Activated effector memory CD4-positive, alpha-beta T cell treated with Interleukin-2 at 50 U/mL for 16 hours (primary cell): ENCODE measurements at regions not wholly inside any gene's neighbourhood (a gene's known extent, or its start where the extent isn't known, plus 50 kb on each side); places are given as distances from the start of the nearest gene placed in this dataset.
"Not testable (repeated sequence)": the region's sequence is repeated elsewhere in the genome, so short reads cannot be mapped to it uniquely, and the experiment has no call there.

Experiments used
- DNase-seq: peaks from one replicate; pipeline ENCODE4 v3.0.0-alpha.2; 2020

DNA sequence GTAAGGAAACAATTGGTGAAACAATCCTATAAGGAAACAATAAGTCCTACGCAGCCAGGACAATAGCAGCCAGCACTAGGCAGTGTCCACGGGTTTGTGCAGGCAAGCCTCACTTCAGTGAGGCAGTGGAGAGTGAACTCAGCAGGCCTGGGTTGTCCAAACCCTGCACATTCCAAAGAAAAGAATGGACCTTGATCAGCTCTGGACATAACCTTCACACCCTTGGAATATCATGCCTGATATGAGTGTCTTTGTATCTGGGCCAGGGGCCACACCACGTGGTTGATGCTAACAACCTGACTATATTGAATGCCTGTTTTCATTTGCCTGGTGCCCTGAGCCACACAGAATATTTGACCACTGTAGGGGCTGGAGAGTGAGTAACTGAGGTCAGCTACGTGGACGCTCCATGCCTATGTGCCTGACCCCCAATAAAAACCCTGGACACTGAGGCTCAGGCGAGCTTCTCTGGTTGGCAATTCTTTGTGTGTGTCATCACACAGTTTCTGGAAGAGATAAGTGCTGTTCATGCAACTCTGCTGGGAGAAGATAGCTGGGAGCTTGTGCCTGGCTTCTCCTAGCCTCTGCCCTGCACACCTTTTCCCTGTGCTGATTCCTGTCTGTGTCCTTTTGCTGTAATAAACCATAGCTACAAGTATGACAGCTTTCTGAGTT is 81.4 kb upstream of the NCOR2 start:
- no peak for DNase-seq

DNA sequence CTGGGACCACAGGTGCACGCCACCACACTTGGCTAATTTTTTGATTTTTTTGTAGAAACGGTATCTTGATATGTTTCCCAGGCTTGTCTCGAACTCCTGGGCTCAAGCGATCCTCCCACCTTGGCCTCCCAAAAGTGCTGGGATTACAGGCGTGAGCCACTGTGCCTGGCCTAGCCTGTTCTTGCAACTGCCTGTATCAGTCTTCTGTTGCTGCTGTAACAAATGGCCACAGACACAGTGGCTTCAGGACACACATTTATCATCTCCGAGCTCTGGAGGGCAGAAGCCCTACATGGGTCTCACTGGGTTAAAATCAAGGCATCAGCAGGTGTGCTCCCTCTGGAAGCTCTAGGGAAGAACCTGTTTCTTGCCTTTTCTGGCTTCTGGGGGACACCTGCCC is 79.9 kb upstream of the NCOR2 start:
- DNase-seq, result no peak

DNA sequence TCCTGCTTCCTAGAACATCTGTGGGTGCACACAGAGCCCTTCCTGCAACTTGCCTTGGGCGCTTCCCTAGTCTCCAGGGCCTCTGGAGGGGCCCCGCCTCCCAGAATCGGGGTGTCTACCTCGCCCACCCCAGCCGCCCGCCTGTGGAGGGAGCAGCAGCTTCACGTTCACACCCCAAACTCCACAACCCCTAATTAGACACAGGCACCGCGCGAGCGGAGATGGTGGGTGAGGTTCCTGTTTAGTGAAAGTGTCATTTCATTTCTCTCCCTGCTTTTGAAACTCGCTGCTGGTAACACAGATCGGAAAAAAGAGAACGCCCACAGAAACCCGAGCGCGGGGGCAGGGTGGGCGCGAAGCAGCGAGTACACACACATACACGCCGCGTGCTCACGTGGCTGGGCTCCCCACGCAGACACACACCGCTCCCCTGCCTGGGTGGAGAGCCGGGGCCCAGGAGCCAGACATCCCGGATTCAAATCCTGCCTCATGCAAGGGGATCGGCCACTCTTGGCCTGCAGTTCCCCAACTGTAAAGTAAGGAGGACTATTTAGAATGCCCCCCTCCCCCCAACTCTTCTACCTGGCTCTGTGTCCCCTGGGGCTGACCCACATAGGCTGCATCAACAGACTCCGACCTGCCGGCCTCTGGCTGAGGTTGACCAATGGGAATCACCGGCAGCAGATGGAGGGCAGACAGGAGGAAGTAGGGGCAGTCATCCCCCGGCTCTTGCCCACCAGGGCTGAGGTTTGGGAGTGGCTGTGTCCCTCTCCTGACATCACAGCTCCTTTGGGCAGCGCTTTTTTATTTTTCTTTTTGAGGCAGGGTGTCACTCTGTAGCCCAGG is 79.2 kb upstream of the NCOR2 start:
- no peak for DNase-seq

DNA sequence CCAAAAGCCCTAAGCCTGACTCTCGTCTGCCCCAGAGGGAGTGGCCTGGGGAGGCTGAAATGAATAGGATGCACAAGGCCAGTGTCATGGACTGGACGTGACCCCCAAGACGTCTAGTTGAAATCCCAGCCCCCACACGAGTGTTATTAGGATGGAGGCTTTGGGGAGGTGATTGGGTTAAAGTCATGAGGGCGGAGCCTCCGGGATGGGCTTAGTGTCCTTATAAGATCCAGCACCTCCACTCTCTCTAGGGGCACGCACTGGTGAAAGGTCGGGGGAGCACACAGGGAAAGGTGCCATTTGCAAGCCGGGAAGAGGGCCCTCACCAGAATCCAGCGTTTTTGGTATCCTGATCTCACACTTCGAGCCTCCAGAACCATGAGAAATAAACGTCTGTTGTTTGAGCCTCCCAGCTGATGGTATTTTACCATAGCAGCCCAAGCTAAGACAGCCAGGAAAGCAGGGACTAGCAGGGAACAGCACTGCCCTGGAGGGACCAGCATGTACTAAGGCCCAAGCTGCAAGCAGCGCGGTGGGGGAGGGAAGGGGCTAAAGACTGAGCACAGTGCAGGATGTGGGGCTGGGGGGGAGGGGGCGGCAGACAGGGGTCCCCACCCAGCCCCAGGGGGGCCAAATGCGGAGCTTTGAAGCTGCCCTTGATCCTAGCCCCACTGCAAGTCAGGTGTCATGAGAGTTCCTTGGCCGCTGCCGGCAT is 78.3 kb upstream of the NCOR2 start:
- no peak for DNase-seq

DNA sequence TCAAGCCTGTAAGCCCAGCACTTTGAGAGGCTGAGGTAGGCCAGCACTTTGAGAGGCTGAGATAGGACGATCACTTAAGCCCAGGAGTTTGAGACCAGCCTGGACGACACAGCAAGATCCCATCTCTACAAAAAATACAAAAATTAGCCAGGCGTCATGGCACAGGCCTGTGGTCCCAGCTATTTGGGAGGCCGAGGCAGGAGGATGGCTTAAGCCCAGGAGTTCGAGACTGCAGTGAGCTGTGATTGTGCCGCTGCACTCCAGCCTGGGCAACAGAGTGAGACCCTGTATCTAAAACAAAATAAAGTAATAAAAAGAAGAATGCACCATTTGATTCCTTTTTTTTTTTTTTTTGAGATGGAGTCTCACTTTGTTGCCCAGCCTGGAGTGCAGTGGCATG is 76.4 kb upstream of the NCOR2 start:
- not testable (repeated sequence) for DNase-seq

DNA sequence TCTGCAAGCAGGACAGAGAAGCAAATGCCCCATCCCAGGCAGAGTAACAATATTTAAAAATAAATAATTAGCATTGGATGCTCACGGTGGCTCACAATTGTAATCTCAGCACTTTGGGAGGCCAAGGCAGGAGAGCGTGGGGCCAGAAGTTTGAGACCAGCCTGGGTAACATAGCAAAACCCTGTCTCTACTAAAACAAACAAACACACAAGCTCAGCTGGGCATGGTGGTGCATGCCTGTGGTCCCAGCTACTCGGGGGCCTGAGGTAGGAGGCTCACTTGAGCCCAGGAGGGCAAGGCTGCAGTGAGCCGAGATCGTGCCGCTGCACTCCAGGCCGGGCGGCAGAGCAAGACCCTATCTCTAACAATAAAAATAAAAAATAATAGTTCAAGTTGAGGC is 74.7 kb upstream of the NCOR2 start:
- DNase-seq, result no peak

DNA sequence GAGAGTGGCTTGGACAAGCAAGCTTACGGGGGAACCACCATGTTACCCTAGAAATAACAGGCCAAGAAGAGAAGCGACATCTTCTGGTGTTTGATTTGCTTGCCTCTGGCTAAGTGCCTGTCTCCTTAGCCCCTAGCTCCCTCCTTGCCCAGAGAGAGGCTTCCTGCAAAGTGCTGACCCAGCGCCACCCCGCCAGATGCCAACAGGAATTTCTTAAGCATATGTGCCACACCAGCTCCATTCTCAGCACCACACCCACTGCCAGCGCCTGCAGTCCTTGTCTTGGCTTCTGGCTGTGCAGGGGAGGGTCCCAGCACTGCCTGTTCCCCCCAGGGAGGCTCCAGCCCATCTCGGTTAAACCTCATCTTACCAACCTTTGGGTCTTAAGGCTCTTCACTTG is 74.2 kb upstream of the NCOR2 start:
- no peak for DNase-seq

DNA sequence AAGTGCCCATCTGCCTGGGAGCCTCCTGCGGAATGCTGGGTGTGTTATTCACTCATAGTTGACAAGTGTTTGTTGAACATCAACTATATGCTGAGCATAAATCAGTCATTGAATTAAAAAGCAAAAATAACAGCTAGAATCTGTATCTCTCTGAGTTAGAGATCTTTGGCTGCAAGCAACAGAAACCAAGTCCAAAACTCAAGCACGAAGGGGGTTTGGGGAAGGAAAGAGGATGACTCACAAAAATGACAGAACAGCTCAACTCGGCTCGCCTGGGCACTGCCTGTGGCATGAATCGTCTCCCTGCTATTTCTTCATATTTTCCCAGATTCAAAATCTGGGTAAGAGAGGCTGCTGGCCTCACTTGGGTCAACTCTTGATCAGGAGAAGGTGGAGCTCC is 72.6 kb upstream of the NCOR2 start:
- no peak for DNase-seq

DNA sequence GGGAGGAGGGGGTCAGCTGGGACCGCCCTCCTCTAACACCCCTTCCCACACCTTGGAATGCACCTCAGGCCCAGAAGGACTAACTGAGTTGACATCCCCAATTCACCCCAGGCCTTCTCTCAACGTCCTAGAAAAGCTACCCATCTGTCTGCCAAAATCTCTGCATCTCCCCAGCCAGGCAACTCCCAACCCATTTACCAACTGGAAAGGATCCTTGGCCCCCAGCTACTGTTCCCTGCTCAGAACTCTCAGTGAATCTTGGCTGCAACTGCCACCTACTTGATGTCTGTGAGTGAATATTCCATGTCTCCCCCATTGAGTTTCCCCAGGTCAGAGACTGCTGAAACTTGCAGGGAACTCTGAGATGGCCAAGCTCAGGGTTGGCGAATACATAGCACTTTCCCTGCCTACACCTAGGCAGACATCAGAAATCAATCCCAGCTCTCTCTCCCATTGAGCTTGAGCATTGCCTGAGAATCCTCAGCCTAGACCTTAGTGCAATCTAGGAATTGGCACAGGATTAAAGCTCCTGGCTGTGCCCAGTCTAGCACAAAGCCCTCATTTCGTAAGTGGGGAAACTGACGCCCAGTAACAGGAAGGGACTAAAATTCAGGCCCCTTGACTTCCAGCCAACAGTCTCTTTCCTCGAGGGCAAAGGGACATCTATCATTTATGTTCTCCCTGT is 71.9 kb upstream of the NCOR2 start:
- no peak for DNase-seq

DNA sequence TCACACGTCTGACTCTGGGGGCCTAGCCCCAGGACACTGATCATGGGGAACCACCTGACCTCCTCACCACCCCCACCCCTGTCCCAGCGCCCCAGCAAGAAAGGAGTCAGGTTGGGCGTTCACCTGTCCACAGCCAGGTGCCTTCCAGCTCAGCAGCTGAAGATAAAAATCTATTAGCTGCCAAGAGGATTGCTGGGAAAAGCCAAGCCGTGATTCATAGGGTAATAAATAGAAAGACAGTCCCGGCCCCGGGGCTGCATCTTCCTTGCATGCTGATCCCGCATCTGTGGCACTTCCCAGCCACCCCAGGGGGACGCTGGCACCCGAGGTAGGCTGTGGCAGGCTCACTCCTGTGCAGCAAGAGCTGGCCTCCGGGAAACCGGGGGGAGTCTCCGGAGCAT is 70.2 kb upstream of the NCOR2 start:
- DNase-seq, result no peak

DNA sequence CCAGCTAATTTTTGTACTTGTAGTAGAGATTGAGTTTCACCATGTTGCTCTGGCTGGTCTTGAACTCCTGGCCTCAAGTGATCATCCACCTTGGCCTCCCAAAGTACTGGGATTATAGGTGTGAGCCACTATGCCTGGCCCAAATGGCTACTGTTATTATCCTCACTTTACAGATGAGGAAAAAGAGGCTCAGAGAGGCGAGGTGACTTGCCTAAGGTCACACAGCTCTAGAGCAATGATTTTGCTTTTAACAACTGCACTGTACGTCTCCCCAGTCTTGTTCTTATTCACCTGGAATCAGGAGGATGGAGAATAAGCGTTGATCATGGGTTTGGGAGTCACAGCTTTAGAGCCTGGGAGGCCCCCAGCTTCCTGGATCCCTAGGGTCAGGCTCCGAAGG is 69.8 kb upstream of the NCOR2 start:
- no peak for DNase-seq

DNA sequence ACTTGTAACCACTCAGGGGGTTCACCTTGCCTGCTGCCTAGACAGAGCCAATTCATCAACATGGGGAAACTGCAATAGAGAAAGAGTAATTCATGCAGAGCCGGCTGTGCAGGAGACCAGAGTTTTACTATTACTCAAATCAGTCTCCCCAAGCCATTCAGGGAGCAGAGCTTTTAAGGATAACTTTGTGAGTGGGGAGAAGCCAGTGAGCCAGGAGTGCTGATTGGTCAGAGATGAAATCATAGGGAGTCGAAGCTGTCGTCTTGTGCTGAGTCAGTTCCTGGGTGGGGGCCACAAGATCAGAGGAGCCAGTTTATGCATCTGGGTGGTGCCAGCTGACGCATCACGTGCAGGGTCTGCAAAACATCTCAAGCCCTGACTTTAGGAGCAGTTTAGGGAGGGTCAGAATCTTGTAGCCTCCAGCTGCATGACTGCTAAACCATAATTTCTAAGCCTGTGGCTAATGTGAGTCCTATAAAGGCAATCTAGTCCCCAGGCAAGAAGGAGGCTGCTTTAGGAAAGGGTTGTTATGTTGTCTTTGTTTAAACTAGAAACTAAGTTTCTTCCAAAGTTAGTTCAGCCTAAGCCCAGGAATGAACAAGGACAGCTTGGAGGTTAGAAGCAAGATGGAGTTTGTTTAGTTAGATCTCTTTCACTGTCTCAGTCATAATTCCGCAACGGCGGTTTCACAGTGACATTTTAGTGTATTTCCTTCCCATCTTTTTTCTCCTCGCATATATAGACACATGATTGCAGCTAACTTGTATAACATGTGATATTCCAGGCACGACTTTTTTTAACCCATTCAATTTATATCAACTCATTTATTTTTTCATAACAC is 68.9 kb upstream of the NCOR2 start:
- peak; percentile 26 for DNase-seq

DNA sequence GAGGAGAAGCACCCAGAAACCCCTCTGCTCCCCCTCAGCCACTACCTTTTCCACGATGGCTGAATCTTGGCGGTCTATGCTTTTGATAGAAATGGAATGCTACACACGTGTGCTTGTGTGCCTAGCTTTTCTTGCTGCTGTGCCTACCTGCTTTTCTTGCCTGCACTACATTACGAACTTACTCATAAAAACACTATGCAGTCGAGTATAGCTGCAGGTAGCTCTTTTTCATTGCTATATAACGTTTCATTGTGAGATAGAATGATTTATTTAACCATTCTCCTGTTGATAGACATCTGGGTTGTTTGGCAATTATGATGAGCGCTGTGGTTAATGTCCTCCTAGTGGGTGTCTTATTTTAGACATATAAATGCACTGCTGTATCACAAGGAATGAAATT is 67.9 kb upstream of the NCOR2 start:
- no peak for DNase-seq

DNA sequence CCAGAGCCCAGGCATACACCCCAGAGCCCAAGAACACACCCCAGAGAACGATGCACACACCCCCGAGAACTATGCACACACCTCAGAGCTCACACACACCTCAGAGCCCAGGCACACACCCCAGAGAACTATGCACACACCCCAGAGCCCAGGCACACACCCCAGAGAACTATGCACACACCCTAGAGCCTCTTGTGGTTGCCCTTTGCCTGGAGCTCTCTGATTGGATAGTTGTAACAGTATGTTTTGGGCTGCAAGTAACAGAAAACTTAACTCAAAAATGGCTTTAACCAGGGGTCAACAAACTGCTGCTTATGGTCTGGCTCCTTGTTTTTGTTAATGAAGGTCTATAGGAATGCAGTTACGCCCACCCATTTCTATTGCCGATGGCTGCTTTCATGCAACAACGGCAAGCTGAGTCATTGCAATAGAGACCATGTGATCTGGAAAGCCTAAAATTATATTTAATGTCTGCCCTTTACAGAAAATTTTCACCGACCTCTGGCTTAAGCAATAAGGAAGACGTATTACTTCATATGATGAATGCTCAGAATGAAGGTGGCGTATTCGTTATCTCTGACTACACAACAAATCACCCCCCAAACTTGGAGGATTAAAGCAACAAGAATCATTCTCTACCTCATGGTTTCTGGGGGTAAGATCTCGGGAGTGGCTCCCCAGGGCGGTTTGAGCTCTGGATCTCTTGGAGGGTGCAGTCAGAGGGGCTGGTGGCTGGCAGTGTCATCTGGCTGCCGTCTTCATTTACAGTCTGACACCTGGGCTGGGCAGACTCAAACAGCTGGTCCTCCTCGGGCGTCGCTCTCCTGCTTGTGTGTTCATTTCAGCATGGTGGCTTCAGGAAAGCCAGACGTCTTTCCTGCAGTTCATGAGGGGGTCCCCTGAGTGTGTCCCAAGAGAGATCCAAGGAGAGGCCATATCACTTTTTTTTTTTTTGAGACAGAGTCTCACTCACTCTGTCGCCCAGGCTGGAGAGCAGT is 66.3 kb upstream of the NCOR2 start:
- no peak for DNase-seq

DNA sequence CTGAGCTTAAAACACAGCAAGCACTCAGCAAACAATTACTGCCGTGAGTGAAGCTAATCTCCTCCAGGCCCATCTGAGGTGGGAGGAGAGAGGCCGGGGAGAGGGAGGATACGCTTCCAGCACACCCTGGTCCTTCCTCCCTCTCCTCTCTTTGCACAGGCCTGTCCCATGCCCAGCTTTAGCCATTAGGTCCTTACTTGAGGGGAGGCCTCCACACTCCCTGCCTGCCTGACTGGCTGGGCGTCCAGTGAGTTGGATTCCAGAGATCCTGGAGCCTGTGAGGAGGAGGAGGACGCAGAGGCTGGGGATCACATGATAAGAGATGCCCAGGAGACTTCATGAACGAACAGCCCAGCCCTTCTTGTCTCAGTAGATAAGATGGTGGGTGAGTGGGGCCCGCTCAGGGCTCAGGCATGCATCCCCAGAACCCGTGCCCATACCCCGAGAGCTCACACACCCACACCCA is 65.1 kb upstream of the NCOR2 start:
- DNase-seq, result no peak

DNA sequence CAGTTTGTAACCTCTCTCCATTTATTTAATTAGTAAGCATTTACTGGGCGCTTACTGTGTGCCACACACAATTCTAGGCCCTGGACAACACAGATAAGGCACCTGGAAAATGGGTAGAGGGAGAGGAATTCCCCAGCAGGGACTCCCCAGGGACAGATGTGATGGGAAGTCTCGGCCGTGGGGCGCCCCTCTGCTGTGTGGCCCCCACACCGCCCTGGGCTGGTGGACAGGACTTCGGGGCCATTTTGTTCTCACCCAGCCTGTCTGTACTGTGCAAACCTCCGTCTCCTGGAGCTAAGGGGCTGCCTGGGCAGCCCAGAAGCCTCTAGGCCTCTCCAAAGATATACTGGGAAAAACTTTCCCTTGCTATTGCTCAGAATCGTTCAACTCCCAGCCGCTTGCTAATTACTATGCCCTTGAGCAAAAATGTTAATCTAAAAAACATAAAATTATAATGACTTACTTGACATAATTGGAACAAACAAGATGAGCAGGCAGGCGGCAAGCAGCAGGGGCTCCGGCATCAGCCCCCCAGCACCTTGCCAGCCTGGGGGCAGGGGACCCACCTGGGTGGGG is 64.4 kb upstream of the NCOR2 start:
- DNase-seq, result no peak

DNA sequence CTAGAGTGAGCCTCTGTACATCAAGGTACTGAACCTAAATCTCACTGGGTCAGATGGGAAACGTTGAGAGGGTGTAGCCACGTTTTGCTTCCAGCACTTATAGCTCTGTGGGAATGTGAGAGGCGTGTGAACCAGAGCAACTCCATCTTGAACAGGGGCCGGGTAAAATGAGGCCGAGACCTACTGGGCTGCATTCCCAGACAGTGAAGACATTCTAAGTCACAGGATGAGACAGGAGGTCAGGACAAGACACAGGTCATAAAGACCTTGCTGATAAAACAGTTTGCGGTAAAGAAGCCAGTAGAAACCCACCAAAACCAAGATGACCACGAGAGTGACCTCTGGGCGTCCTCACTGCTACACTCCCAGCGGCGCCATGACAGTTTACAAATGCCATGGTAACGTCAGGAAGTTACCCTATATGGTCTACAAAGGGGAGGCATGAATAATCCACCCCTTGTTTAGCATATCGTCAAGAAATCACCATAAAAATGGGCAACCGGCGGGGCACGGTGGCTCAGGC is 63.4 kb upstream of the NCOR2 start:
- no peak for DNase-seq

DNA sequence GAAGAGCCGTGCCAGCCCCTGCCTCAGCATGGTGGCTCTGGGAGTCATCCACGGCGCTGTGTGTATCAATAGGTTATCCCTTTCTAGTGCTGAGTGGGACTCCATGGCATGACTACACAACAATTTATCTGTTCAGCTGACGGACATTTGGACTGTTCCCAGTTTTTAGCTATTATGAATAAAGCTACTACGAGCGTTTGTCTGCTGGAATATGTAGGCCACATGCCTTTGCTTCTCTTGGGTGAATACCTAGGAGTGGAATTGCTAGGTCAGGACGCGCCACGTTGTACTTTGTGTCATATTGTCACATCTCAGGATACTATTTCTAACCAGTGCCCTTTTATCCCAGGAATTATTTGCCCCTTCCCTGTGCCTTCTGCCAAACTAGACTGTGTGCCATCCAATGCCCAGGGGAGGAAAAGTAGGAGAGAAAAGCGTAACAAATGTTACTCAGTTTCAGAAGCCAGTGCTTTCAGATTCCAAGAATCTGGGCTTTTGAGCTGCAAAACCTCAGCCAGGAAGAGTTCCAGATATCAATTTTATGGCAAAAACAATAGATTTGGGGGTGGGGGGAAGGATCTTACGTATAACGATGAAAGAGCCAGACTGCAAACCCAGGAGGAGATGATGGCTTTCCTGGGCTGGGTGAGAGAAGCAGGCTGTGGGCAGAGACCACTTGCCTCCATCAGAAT is 62.5 kb upstream of the NCOR2 start:
- no peak for DNase-seq

DNA sequence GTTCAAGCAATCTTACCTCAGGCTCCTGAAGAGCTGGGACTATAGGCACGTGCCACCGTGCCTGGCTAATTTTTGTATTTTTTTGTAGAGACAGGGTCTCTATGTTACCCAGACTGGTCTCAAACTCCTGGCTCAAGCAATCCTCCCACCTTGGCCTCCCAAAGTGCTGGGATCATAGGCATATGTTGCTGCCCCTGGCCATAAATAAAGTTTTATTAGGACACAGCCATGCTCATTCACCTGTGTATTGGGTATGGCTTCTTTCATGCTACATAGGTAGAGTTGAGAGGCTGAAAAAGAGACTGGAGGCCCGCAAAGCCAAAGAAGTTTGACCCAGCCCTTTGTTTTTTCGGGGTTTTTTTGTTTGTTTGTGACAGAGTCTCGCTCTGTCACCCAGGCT is 61.7 kb upstream of the NCOR2 start:
- no peak for DNase-seq

DNA sequence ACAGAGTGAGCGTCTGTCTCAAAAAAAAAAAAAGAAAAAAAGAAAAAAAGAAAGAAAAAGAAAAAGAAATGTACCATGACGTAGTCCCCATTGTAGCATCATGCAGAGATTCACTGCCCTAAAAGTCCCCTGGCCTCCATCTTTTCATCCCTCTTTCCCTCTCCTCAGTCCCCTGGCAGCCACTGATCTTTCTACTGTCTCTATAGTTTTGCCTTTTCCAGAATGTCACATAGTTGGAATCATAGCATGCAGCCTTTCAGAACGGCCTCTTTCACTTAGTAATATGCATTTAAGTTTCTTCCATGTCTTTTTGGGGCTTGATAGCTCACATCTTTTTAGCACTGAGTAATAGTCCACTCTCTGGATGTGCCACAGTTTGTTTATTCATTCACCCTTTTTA is 60.5 kb upstream of the NCOR2 start:
- no peak for DNase-seq
